ENCODE measurements at regions not wholly inside any gene's neighbourhood (a gene's known extent, or its start where the extent isn't known, plus 50 kb on each side); places are given as distances from the start of the nearest gene placed in this dataset.

DNA sequence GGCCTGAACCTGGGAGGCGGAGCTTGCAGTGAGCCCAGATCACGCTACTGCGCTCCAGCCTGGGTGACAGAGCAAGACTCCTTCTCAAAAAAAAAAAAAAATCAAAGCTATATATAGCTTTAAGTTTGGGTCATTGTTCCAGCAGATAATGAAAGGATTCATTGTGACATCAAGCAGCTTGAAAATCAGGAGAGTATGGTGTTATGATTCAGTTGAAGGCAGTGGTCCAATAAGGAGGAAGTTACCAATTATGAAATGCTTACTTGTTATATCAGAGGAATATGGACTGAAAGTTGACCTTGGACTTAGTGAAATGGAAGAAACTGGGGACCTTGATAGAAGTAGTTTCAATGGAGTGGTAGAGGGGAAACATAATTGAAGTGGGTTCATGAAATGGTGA is 140.4 kb upstream of the MAD2L1 start:
- TF ChIP-seq, protein P1, sequence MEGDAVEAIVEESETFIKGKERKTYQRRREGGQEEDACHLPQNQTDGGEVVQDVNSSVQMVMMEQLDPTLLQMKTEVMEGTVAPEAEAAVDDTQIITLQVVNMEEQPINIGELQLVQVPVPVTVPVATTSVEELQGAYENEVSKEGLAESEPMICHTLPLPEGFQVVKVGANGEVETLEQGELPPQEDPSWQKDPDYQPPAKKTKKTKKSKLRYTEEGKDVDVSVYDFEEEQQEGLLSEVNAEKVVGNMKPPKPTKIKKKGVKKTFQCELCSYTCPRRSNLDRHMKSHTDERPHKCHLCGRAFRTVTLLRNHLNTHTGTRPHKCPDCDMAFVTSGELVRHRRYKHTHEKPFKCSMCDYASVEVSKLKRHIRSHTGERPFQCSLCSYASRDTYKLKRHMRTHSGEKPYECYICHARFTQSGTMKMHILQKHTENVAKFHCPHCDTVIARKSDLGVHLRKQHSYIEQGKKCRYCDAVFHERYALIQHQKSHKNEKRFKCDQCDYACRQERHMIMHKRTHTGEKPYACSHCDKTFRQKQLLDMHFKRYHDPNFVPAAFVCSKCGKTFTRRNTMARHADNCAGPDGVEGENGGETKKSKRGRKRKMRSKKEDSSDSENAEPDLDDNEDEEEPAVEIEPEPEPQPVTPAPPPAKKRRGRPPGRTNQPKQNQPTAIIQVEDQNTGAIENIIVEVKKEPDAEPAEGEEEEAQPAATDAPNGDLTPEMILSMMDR (conservative IDR thresholded peaks at IDR 0.05; ENCODE audit: low read depth, low read length): no peak
- TF ChIP-seq SMC3 (IDR thresholded peaks at IDR 0.05; ENCODE audit: low read depth, low read length): no peak
- TF ChIP-seq RAD21 (IDR thresholded peaks at IDR 0.05; ENCODE audit: low read length): no peak
- TF ChIP-seq POLR2A (IDR thresholded peaks at IDR 0.05; ENCODE audit: low read depth, low read length): no peak
- no peak for TF ChIP-seq RFX5 (IDR thresholded peaks at IDR 0.05; ENCODE audit: low read depth, low read length)
- no peak for TF ChIP-seq BHLHE40 (IDR thresholded peaks at IDR 0.05; ENCODE audit: low read depth, low read length)
- no peak for TF ChIP-seq MXI1 (IDR thresholded peaks at IDR 0.05; ENCODE audit: borderline replicate concordance, low read depth, low read length)
- TF ChIP-seq, protein P2, sequence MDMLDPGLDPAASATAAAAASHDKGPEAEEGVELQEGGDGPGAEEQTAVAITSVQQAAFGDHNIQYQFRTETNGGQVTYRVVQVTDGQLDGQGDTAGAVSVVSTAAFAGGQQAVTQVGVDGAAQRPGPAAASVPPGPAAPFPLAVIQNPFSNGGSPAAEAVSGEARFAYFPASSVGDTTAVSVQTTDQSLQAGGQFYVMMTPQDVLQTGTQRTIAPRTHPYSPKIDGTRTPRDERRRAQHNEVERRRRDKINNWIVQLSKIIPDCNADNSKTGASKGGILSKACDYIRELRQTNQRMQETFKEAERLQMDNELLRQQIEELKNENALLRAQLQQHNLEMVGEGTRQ (IDR thresholded peaks at IDR 0.05; ENCODE audit: low read depth, low read length): no peak

Measured in IMR-90 (cell line).